ENCODE measurements at regions not wholly inside any gene's neighbourhood (a gene's known extent, or its start where the extent isn't known, plus 50 kb on each side); places are given as distances from the start of the nearest gene placed in this dataset.

DNA sequence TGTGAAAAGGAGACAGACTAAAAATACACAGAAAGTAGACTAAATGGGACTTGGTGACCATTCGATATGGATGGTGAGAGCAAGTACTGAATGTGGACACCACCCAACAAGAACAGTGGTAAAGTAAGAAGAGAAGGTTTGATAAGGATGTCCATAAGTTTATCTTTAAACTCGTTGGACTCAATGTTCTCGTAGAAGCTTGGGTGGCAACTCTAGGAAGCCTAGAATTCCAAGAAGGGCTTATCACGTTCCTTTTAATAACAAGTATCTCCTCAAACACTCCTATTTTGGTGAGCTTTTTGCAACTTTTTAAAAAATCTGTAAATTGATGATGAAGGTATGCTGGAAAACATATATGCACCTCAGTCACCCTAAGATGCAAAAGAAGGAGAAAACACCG is 108.6 kb upstream of the CDH6 start:
- TF ChIP-seq GATA3 (IDR thresholded peaks at IDR 0.05; ENCODE audit: low read depth, low read length) (no peak), GATA2 (IDR thresholded peaks at IDR 0.05; ENCODE audit: low read depth, low read length) (no peak)

- TF ChIP-seq GATA2 (IDR thresholded peaks at IDR 0.05; ENCODE audit: low read depth, low read length) (no peak), GATA3 (IDR thresholded peaks at IDR 0.05; ENCODE audit: low read depth, low read length) (no peak)
Observed at GRCh38 chr5:31083364-31083763, 110.1 kb upstream of the CDH6 start.

DNA sequence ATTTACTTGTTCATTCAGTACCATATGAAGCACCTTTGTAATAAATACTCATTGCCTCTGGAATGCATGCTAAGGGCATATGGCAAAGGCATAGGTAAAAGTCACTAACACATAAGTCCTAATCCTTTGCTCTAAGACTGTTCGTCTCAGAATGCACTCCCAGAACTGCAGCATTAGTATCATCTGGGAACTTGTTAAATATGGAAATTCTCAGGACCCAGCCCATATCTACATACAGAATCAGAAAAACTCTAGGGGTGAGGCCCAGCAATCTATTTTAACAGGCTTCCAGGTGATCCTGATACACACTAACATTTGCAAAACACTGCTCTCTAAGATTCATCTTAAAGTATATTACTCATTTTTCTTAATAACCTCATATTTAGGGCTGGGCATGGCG is 113.8 kb upstream of the CDH6 start:
- TF ChIP-seq GATA3 (IDR thresholded peaks at IDR 0.05; ENCODE audit: low read depth, low read length), result no peak
- TF ChIP-seq GATA2 (IDR thresholded peaks at IDR 0.05; ENCODE audit: low read depth, low read length), result no peak

DNA sequence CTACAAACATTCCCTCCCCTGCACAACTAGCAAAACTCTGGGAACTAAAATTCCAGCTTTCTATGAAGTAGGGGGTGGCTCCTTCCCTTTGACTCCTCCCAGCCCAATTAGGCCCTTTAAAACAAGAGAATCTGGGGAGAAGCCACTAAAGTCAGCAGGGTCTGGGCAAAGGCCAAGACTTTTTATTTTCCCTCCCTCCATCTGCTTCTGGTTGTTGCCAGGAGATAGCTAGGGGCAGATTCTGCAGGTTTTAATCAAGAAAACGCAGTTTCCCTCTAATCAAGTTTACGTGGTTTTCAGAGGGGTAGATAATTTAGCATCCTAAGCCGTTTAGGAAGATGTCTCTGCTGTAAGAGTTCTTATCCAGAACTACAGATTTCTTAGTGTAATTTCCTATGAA is 114.5 kb upstream of the CDH6 start:
- TF ChIP-seq GATA2 (IDR thresholded peaks at IDR 0.05; ENCODE audit: low read depth, low read length), result no peak
- no peak for TF ChIP-seq GATA3 (IDR thresholded peaks at IDR 0.05; ENCODE audit: low read depth, low read length)

GRCh38 chr5:31075981-31076380 is 117.5 kb upstream of the CDH6 start:
- TF ChIP-seq GATA3 (IDR thresholded peaks at IDR 0.05; ENCODE audit: low read depth, low read length) (no peak), GATA2 (IDR thresholded peaks at IDR 0.05; ENCODE audit: low read depth, low read length) (no peak)

DNA sequence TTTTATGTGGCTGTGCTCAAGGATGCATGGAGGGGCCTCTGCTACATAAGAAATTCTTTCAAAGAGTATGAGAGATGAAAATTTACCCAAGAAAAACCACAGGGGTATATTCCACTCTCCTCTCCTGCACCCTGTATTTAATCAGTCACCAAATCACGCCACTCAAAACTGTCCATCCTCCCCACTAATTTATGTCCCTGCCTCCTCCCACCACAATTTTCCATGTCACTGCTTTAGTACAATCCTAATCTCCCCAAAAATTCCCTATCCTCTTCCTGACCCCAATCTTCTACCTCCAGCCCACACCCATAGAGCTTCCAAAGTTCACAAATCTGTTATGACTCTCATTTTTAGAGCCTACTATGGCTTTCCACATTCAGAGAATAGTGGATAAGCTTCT is 125.2 kb upstream of the CDH6 start:
- TF ChIP-seq GATA2 (IDR thresholded peaks at IDR 0.05; ENCODE audit: low read depth, low read length), result no peak

- TF ChIP-seq GATA2 (IDR thresholded peaks at IDR 0.05; ENCODE audit: low read depth, low read length) (no peak), GATA3 (IDR thresholded peaks at IDR 0.05; ENCODE audit: low read depth, low read length) (no peak)
Observed at GRCh38 chr5:31066655-31067328, 126.7 kb upstream of the CDH6 start.

DNA sequence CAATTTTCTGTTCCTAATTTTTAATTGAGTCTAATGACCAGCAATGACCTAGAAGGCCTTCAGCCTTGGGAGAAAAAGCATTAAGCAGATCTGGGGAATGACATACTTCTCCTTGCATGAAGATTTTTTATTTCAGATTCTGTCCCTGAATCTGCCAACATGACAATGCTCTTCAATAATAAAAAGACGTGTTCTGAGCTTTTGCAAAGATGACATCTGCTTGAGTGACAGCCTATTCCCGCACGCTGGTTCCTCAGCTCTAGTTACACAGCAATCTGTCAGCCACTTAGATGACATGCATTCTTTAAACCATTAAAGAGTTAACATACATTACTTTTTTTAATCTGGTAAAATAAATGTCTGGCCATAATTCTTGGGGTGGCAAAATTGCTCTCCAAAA is 129.3 kb upstream of the CDH6 start:
- TF ChIP-seq GATA3 (IDR thresholded peaks at IDR 0.05; ENCODE audit: low read depth, low read length) (no peak), GATA2 (IDR thresholded peaks at IDR 0.05; ENCODE audit: low read depth, low read length) (no peak)

DNA sequence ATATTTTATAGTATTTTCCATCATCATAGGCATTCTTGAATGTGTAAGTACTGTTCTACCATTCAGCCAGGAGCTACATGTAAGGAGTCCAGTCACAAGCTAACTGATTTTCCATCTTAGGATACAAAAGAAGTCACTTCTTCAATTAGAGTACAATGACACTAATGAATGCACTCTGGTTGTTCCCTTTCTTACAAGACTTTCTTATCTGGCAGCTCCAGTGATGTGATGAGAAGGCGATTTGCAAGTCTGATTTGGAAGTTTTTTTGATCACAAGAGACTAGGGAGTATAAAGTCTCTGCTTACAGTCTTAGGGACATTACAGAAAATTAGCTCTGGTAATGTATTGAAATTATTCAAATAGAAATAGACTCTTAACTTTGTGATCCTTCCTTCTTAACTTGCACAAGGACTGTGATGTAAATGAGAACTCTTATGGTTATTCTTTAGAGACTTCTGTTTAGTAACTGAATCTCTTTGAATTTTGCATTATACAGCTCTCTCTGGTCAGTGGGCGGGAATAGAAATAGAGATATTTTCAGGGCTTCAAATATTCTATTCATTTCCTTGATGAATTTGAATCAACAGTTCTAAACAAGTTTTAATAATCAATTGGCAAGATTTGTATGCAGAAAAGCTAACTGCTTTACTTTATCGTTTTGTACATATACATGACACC is 130.4 kb upstream of the CDH6 start:
- TF ChIP-seq GATA2 (IDR thresholded peaks at IDR 0.05; ENCODE audit: low read depth, low read length) (no peak), GATA3 (IDR thresholded peaks at IDR 0.05; ENCODE audit: low read depth, low read length) (no peak)

GRCh38 chr5:31059889-31060288 is 133.6 kb upstream of the CDH6 start:
- TF ChIP-seq GATA3 (IDR thresholded peaks at IDR 0.05; ENCODE audit: low read depth, low read length), result no peak
- TF ChIP-seq GATA2 (IDR thresholded peaks at IDR 0.05; ENCODE audit: low read depth, low read length), result no peak

- TF ChIP-seq GATA2 (IDR thresholded peaks at IDR 0.05; ENCODE audit: low read depth, low read length) (no peak), GATA3 (IDR thresholded peaks at IDR 0.05; ENCODE audit: low read depth, low read length) (no peak)
Observed at GRCh38 chr5:31054453-31054852, 139.0 kb upstream of the CDH6 start.

DNA sequence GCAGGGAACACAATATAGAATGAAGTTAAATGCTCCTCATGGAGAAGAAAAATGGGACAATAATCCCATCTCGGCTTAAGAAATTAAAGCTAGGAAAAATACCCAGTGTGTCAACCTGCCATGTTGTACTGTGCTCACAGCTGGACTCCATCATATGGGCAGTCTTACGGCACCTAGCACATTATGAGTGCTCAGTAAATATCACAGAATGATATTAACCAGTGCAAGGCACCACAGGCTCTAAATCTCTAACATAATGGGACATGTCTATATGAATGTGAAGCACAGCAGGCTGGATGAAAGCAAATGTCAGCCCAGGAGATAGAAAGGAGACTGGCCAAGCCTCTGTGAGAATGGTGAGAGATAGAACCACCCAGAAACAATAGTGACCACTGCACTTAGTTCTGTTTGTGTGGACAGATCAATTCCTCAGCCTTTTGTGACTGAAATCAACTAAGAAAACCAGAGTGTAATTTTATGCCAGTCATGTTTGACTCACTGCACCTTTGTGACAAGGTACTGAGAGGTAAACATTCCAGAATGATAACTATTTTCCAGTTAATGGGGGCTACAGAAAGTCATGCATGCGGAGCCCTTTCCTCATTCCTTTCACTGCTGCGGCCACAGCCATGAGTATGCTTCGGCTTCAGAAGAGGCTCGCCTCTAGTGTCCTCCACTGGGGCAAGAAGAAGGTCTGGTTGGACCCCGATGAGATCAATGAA is 140.4 kb upstream of the CDH6 start:
- TF ChIP-seq GATA3 (IDR thresholded peaks at IDR 0.05; ENCODE audit: low read depth, low read length) (no peak), GATA2 (IDR thresholded peaks at IDR 0.05; ENCODE audit: low read depth, low read length) (no peak)

- TF ChIP-seq GATA2 (IDR thresholded peaks at IDR 0.05; ENCODE audit: low read depth, low read length) (no peak), GATA3 (IDR thresholded peaks at IDR 0.05; ENCODE audit: low read depth, low read length) (no peak)
Observed at GRCh38 chr5:31051316-31051715, 142.2 kb upstream of the CDH6 start.

DNA sequence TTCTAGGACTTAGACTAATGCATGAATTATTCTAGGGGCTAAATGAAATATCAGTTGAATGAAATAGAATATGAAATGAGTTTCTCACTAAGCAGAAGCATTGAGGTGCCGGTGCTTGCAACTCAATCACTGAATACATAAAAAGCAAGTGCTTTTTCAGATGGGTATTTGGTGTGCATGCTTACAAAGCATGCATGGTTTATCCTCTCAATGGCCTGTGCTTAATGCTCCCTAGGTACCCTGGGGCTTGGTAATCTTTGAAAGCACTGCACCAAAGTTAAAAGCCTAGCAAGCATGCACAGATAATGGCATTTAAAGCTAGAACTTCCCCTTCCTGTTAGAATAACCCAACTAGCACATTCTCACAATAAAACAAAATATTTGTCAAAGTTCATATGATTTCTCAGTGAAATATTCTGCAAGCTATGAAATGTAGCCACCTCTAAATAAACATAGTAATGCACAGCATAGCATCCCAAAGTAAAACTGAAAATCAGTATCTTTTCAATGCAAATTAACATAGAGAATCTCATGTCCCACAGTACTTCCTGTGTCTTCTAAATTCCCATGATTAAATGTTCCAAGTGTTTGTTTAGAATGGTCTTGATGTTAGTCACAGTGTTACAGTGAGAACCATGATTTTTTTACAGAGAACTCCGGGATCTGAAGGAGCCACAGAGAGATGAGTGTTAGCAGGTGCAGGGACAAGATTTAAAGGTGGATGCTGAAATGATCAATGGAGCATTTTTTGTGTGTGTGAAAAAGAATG is 143.4 kb upstream of the CDH6 start:
- no peak for TF ChIP-seq GATA3 (IDR thresholded peaks at IDR 0.05; ENCODE audit: low read depth, low read length)
- TF ChIP-seq GATA2 (IDR thresholded peaks at IDR 0.05; ENCODE audit: low read depth, low read length), result no peak
